B cell (primary cell): ENCODE measurements at regions not wholly inside any gene's neighbourhood (a gene's known extent, or its start where the extent isn't known, plus 50 kb on each side); places are given as distances from the start of the nearest gene placed in this dataset.

ENCODE experiments used
- ATAC-seq: fragments of 200-7000 bp; cut with Tn5 transposase; one replicate; pipeline ENCODE4 v1.10.0; 2021; ENCODE audit warnings: low read depth, mild to moderate bottlenecking, moderate number of reproducible peaks, moderate library complexity
- CTCF ChIA-PET: fragments of 350-600 bp; sonication (Branson Sonifier 250); formaldehyde crosslinking; loops from one replicate; lab custom pipeline; 2021; ENCODE audit warnings: antibody characterized with exemption, inconsistent platforms; lab: Charles Lee
- POLR2A ChIA-PET: fragments of 350-600 bp; sonication (Branson Sonifier 250); formaldehyde crosslinking; loops from one replicate; lab custom pipeline; 2021; ENCODE audit warnings: antibody characterized with exemption; lab: Charles Lee
- DNase-seq: peaks from one replicate; pipeline ENCODE4 v3.0.0; 2013
- H2AFZ ChIP-seq: 2 replicates; pipeline ENCODE4 v1.6.1; 2012; ENCODE audit warnings: mild to moderate bottlenecking, low read depth, low read length; ENCODE audit not compliant: insufficient read depth, poor library complexity, severe bottlenecking
- H3K27ac ChIP-seq, 2 donors: 1 replicate in 1 of 2; 2 replicates in 1 of 2; pipeline ENCODE4 v1.5.1; 2012 to 2013; ENCODE audit warnings: low read length in 2 of 2, mild to moderate bottlenecking in 2 of 2, moderate library complexity in 1 of 2
- H3K27me3 ChIP-seq, 4 experiments: fragments of 200-600 bp in 1 of 4; sonication (generic) in 1 of 4; replicated peaks in 1 of 4; 1 replicate in 2 of 4; 2 replicates in 2 of 4; pipeline versions ENCODE4 v1.6.1 to v1.7.0; 2013 to 2016; ENCODE audit warnings: low read length in 3 of 4, mild to moderate bottlenecking in 2 of 4, mixed read lengths in 1 of 4, moderate library complexity in 1 of 4; ENCODE audit not compliant: insufficient read depth in 4 of 4, control insufficient read depth in 3 of 4; ENCODE audit errors: control extremely low read depth in 1 of 4
- H3K36me3 ChIP-seq, 2 experiments: replicated peaks in 1 of 2; 1 replicate in 1 of 2; 2 replicates in 1 of 2; pipeline versions ENCODE4 v1.6.1 to v1.7.1; 2013; ENCODE audit warnings: low read length in 1 of 2; ENCODE audit not compliant: insufficient read depth in 2 of 2, control insufficient read depth in 1 of 2; ENCODE audit errors: control extremely low read depth in 1 of 2, extremely low read depth in 1 of 2
- H3K4me1 ChIP-seq, 2 donors: fragments of 200-600 bp in 1 of 2; sonication (generic) in 1 of 2; 1 replicate in 1 of 2; 2 replicates in 1 of 2; pipeline versions ENCODE4 v1.5.1 to v1.6.1; 2013 to 2017; ENCODE audit warnings: low read length in 2 of 2; ENCODE audit not compliant: control insufficient read depth in 2 of 2, insufficient read depth in 2 of 2
- H3K4me2 ChIP-seq: replicated peaks from 2 replicates; pipeline ENCODE3; 2012; ENCODE audit warnings: mild to moderate bottlenecking, low read depth, low read length; ENCODE audit not compliant: poor library complexity, severe bottlenecking
- H3K4me3 ChIP-seq, 5 experiments: fragments of 200-600 bp in 1 of 5; sonication (generic) in 1 of 5; 1 replicate in 3 of 5; 2 replicates in 2 of 5; pipeline versions ENCODE4 v1.5.1 to v1.7.0; 2011 to 2016; ENCODE audit warnings: low read length in 4 of 5, mild to moderate bottlenecking in 4 of 5, low read depth in 2 of 5, control low read depth in 1 of 5, moderate library complexity in 1 of 5; ENCODE audit not compliant: insufficient read depth in 1 of 5; ENCODE audit errors: control extremely low read depth in 1 of 5, extremely low read depth in 1 of 5
- H3K79me2 ChIP-seq: fragments of 200-600 bp; sonication (generic); one replicate; pipeline ENCODE4 v1.6.0; 2016; ENCODE audit warnings: low read length; ENCODE audit not compliant: control insufficient read depth, insufficient read depth
- H3K9ac ChIP-seq: fragments of 200-600 bp; sonication (generic); 2 replicates; pipeline ENCODE4 v1.6.1; 2017; ENCODE audit warnings: mild to moderate bottlenecking, low read length, moderate library complexity
- H3K9me3 ChIP-seq, 3 donors: one replicate each; pipeline versions ENCODE4 v1.6.1 to v1.7.1; 2013; ENCODE audit warnings: low read length in 2 of 3; ENCODE audit not compliant: control insufficient read depth in 2 of 3, insufficient read depth in 1 of 3; ENCODE audit errors: control extremely low read depth in 1 of 3
- H4K20me1 ChIP-seq: 2 replicates; pipeline ENCODE4 v1.6.0; 2012; ENCODE audit warnings: mild to moderate bottlenecking, low read length; ENCODE audit not compliant: insufficient read depth, control insufficient read depth, poor library complexity, severe bottlenecking
- H3K27ac Mint-ChIP-seq: one replicate; pipeline ENCODE4 v1.8.0; 2021; ENCODE audit warnings: mixed read lengths
- H3K27me3 Mint-ChIP-seq: one replicate; pipeline ENCODE4 v1.8.0; 2021; ENCODE audit warnings: mixed read lengths
- H3K4me1 Mint-ChIP-seq: one replicate; pipeline ENCODE4 v1.8.0; 2021; ENCODE audit warnings: mixed read lengths
- H3K4me3 Mint-ChIP-seq: one replicate; pipeline ENCODE4 v1.8.0; 2021; ENCODE audit warnings: mixed read lengths
- H3K9me3 Mint-ChIP-seq: one replicate; pipeline ENCODE4 v1.8.0; 2022; ENCODE audit warnings: mixed read lengths; ENCODE audit not compliant: insufficient read depth
- CTCF ChIP-seq: fragments of 200-600 bp; IDR thresholded peaks from one replicate; pipeline ENCODE4 v1.8.0; 2022; ENCODE audit warnings: antibody characterized with exemption, mild to moderate bottlenecking
- EZH2 ChIP-seq: IDR thresholded peaks from 2 replicates; pipeline ENCODE4 v1.6.1; 2012; ENCODE audit warnings: borderline replicate concordance, low read depth, mild to moderate bottlenecking, moderate library complexity, low read length; ENCODE audit not compliant: insufficient read depth, poor library complexity, severe bottlenecking
- WGBS: methylation state at CpG from one replicate; pipeline ENCODE4 v1.1.5; 2013; ENCODE audit warnings: missing lambda C conversion rate; ENCODE audit not compliant: insufficient coverage; 5-methylcytosine and 5-hydroxymethylcytosine counted together
- intact Hi-C: fragments of 100-400 bp; cut with micrococcal nuclease; formaldehyde crosslinking; loops from one replicate; pipeline ENCODE4 v1.10.0; 2022

GRCh38 chr5:57413145-57413544 is 69.5 kb downstream of the ACTBL2 start:
- Histone ChIP-seq H2AFZ (no peak overlapping the region), H3K4me2 (no peak overlapping the region), H3K36me3 (no peaks in the 10 kb centered on the region), H3K4me1 (no peaks in the 10 kb centered on the region), H3K79me2 (no peaks in the 10 kb centered on the region), H3K9me3 (no peaks in the 10 kb centered on the region), H4K20me1 (no peaks in the 10 kb centered on the region), H3K9ac (no peak overlapping the region), H3K27ac (no peak overlapping the region), H3K4me3 (no peak overlapping the region), H3K27me3 (no peaks in the 10 kb centered on the region)
- H3K9me3 Mint-ChIP-seq: no peaks in the 10 kb centered on the region
- WGBS: no CpG with 5 or more reads among the region's 1 CpG
- DNase-seq: no peak
- intact Hi-C loops: no loop called here
- H3K27me3 Mint-ChIP-seq: peaks cover 6% of the 10 kb centered on the region
- TF ChIP-seq CTCF (no peak), EZH2 (no peak)
- H3K4me1 Mint-ChIP-seq: no peaks in the 10 kb centered on the region
- H3K4me3 Mint-ChIP-seq: no peak overlapping the region
- H3K27ac Mint-ChIP-seq: no peak overlapping the region
- ChIA-PET POLR2A (no interaction called here), CTCF (no interaction called here)
- ATAC-seq: no peak

GRCh38 chr5:57412680-57413079 is 69.9 kb downstream of the ACTBL2 start:
- DNase-seq: no peak
- ATAC-seq: no peak
- H3K9me3 Mint-ChIP-seq: no peaks in the 10 kb centered on the region
- Histone ChIP-seq H3K4me3 (no peak overlapping the region), H2AFZ (no peak overlapping the region), H3K9me3 (no peaks in the 10 kb centered on the region), H3K36me3 (no peaks in the 10 kb centered on the region), H3K4me1 (no peaks in the 10 kb centered on the region), H3K79me2 (no peaks in the 10 kb centered on the region), H4K20me1 (no peaks in the 10 kb centered on the region), H3K27me3 (no peaks in the 10 kb centered on the region), H3K27ac (no peak overlapping the region), H3K9ac (no peak overlapping the region), H3K4me2 (no peak overlapping the region)
- ChIA-PET POLR2A (no interaction called here), CTCF (no interaction called here)
- TF ChIP-seq EZH2: no peak
- no peak for TF ChIP-seq CTCF
- intact Hi-C loops: no loop called here
- H3K27me3 Mint-ChIP-seq: peaks cover 6% of the 10 kb centered on the region
- no peak overlapping the region for H3K27ac Mint-ChIP-seq
- no CpG with 5 or more reads among the region's 1 CpG for WGBS
- H3K4me3 Mint-ChIP-seq: no peak overlapping the region
- H3K4me1 Mint-ChIP-seq: no peaks in the 10 kb centered on the region
